Fibroblast of skin of scalp (primary cell): ENCODE measurements at regions not wholly inside any gene's neighbourhood (a gene's known extent, or its start where the extent isn't known, plus 50 kb on each side); places are given as distances from the start of the nearest gene placed in this dataset.
A peak's percentile ranks its signal among the peaks of the same experiment; 100 is the strongest.

Experiments used
- DNase-seq: peaks from one replicate; pipeline ENCODE4 v3.0.0-alpha.2; 2013

GRCh38 chr13:85283408-85283807, 515.8 kb downstream of the SLITRK6 start:
- peak; percentile 8 for DNase-seq

- peak; percentile 38 for DNase-seq
Observed at GRCh38 chr13:85282876-85283275, 516.3 kb downstream of the SLITRK6 start.

GRCh38 chr13:85278851-85279250, 520.4 kb downstream of the SLITRK6 start:
- DNase-seq: no peak

GRCh38 chr13:85277748-85278147, 521.5 kb downstream of the SLITRK6 start:
- DNase-seq: peak; percentile 73

GRCh38 chr13:85266771-85267170, 532.4 kb downstream of the SLITRK6 start:
- DNase-seq: no peak

GRCh38 chr13:85266331-85266730, 532.9 kb downstream of the SLITRK6 start:
- no peak for DNase-seq

- no peak for DNase-seq
Observed at GRCh38 chr13:85265296-85265695, 533.9 kb downstream of the SLITRK6 start.

GRCh38 chr13:85262499-85262898, 536.7 kb downstream of the SLITRK6 start:
- DNase-seq: no peak

GRCh38 chr13:85261757-85262346, 537.4 kb downstream of the SLITRK6 start:
- no peak for DNase-seq

GRCh38 chr13:85260896-85261295, 538.3 kb downstream of the SLITRK6 start:
- no peak for DNase-seq

GRCh38 chr13:85255978-85256377, 543.2 kb downstream of the SLITRK6 start:
- no peak for DNase-seq

- no peak for DNase-seq
Observed at GRCh38 chr13:85254641-85255040, 544.6 kb downstream of the SLITRK6 start.

GRCh38 chr13:85249151-85249550, 550.1 kb downstream of the SLITRK6 start:
- no peak for DNase-seq

GRCh38 chr13:85247780-85248179, 551.4 kb downstream of the SLITRK6 start:
- DNase-seq: no peak

GRCh38 chr13:85243831-85244230, 555.4 kb downstream of the SLITRK6 start:
- no peak for DNase-seq

- peak; percentile 19 for DNase-seq
Observed at GRCh38 chr13:85241060-85241459, 558.2 kb downstream of the SLITRK6 start.

- peak; percentile 83 for DNase-seq
Observed at GRCh38 chr13:85236413-85236812, 562.8 kb downstream of the SLITRK6 start.

- DNase-seq: peak; percentile 14
Observed at GRCh38 chr13:85230691-85231093, 568.5 kb downstream of the SLITRK6 start.

- no peak for DNase-seq
Observed at GRCh38 chr13:85228692-85229091, 570.5 kb downstream of the SLITRK6 start.

GRCh38 chr13:85223883-85224656, 575.1 kb downstream of the SLITRK6 start:
- DNase-seq: no peak

- DNase-seq: peak; percentile 8
Observed at GRCh38 chr13:85216576-85216975, 582.6 kb downstream of the SLITRK6 start.

- DNase-seq: no peak
Observed at GRCh38 chr13:85212692-85213091, 586.5 kb downstream of the SLITRK6 start.

GRCh38 chr13:85204668-85205344, 594.4 kb downstream of the SLITRK6 start:
- no peak for DNase-seq

GRCh38 chr13:85197431-85197830, 601.8 kb downstream of the SLITRK6 start:
- DNase-seq: no peak
